IMR-90 (cell line): ENCODE measurements at regions not wholly inside any gene's neighbourhood (a gene's known extent, or its start where the extent isn't known, plus 50 kb on each side); places are given as distances from the start of the nearest gene placed in this dataset.

ENCODE experiments used
- ATAC-seq: fragments of 200-7000 bp; cut with Tn5 transposase; 2 replicates; pipeline ENCODE4 v1.9.1; 2020; ENCODE audit warnings: low read depth, mild to moderate bottlenecking, moderate library complexity
- BruUV-seq: library from RNA; stranded (reverse); fragments of 400-500 nt; replicated peaks from 2 replicates; lab custom pipeline; 2021; lab: Mats Ljungman, UMichigan
- CTCF ChIA-PET: fragments of 300-600 bp; formaldehyde crosslinking; extraction: SDS; loops from one replicate; lab custom pipeline; 2021; ENCODE audit warnings: antibody characterized with exemption; lab: Yijun Ruan, JAX
- POLR2A ChIA-PET: fragments of 300-600 bp; sonication (Branson Sonifier 250); formaldehyde crosslinking; loops from one replicate; lab custom pipeline; 2022; ENCODE audit warnings: antibody characterized with exemption; ENCODE audit not compliant: unreplicated experiment; lab: Charles Lee
- DNase-seq: peaks from one replicate; pipeline ENCODE4 v3.0.0; 2013
- H2AFZ ChIP-seq: replicated peaks from 2 replicates; pipeline ENCODE3; 2013; ENCODE audit warnings: low read length, mild to moderate bottlenecking; ENCODE audit not compliant: poor library complexity
- H2AK5ac ChIP-seq: 2 replicates; pipeline ENCODE4 v1.6.1; 2013; ENCODE audit warnings: low read depth, low read length, inconsistent platforms
- H2AK9ac ChIP-seq: replicated peaks from 2 replicates; pipeline ENCODE3; 2013; ENCODE audit warnings: mild to moderate bottlenecking, low read depth, low read length, moderate library complexity; ENCODE audit not compliant: poor library complexity
- H2BK120ac ChIP-seq: 2 replicates; pipeline ENCODE4 v1.6.1; 2013; ENCODE audit warnings: low read depth, low read length, inconsistent platforms
- H2BK15ac ChIP-seq: 3 replicates; pipeline ENCODE4 v1.6.1; 2013; ENCODE audit warnings: low read depth, low read length, inconsistent platforms
- H2BK20ac ChIP-seq: 2 replicates; pipeline ENCODE4 v1.6.1; 2013; ENCODE audit warnings: low read depth, mild to moderate bottlenecking, inconsistent platforms, low read length, moderate library complexity
- H2BK5ac ChIP-seq: 2 replicates; pipeline ENCODE4 v1.6.1; 2013; ENCODE audit warnings: mild to moderate bottlenecking, low read depth, low read length, inconsistent platforms; ENCODE audit not compliant: poor library complexity, severe bottlenecking
- H3K14ac ChIP-seq: replicated peaks from 2 replicates; pipeline ENCODE4 v1.6.1; 2013; ENCODE audit warnings: low read depth, low read length, inconsistent platforms
- H3K18ac ChIP-seq: 2 replicates; pipeline ENCODE4 v1.6.1; 2013; ENCODE audit warnings: low read depth, low read length, control low read depth
- H3K23ac ChIP-seq: 2 replicates; pipeline ENCODE4 v1.6.1; 2013; ENCODE audit warnings: low read depth, low read length, inconsistent platforms
- H3K27ac ChIP-seq: 2 replicates; pipeline ENCODE4 v1.5.1; 2013; ENCODE audit warnings: mild to moderate bottlenecking, control low read depth, low read length; ENCODE audit not compliant: insufficient read depth
- H3K27me3 ChIP-seq: 2 replicates; pipeline ENCODE4 v1.6.1; 2013; ENCODE audit warnings: low read length; ENCODE audit not compliant: control insufficient read depth, insufficient read depth
- H3K36me3 ChIP-seq: 2 replicates; pipeline ENCODE4 v1.6.1; 2013; ENCODE audit warnings: low read length, mixed read lengths; ENCODE audit not compliant: control insufficient read depth, insufficient read depth
- H3K4ac ChIP-seq: 2 replicates; pipeline ENCODE4 v1.6.1; 2013; ENCODE audit warnings: low read depth, low read length, inconsistent platforms
- H3K4me1 ChIP-seq: 2 replicates; pipeline ENCODE4 v1.6.1; 2013; ENCODE audit warnings: low read length, mixed read lengths; ENCODE audit not compliant: control insufficient read depth, insufficient read depth
- H3K4me2 ChIP-seq: 2 replicates; pipeline ENCODE4 v1.6.1; 2013; ENCODE audit warnings: low read depth, mild to moderate bottlenecking, control low read depth, low read length, moderate library complexity
- H3K4me3 ChIP-seq: 2 replicates; pipeline ENCODE4 v1.5.1; 2013; ENCODE audit warnings: low read depth, mild to moderate bottlenecking, control low read depth, low read length, moderate library complexity; ENCODE audit not compliant: insufficient read depth
- H3K56ac ChIP-seq: 2 replicates; pipeline ENCODE4 v1.6.1; 2013; ENCODE audit warnings: low read length, inconsistent platforms; ENCODE audit not compliant: insufficient read depth; ENCODE audit errors: extremely low read depth
- H3K79me1 ChIP-seq, 2 experiments: 2 replicates each; pipeline ENCODE4 v1.6.1; 2013; ENCODE audit warnings: low read length in 2 of 2, inconsistent platforms in 1 of 2, low read depth in 1 of 2
- H3K9ac ChIP-seq: 2 replicates; pipeline ENCODE4 v1.6.1; 2013; ENCODE audit warnings: low read depth, low read length, control low read depth
- H3K9me1 ChIP-seq: 2 replicates; pipeline ENCODE4 v1.6.1; 2013; ENCODE audit warnings: low read length, inconsistent platforms; ENCODE audit not compliant: insufficient read depth
- H3K9me3 ChIP-seq: 2 replicates; pipeline ENCODE4 v1.6.1; 2013; ENCODE audit warnings: low read length; ENCODE audit not compliant: control insufficient read depth, insufficient read depth
- H4K20me1 ChIP-seq: 2 replicates; pipeline ENCODE4 v1.6.1; 2013; ENCODE audit warnings: low read length, inconsistent platforms; ENCODE audit not compliant: insufficient read depth
- H4K5ac ChIP-seq: 2 replicates; pipeline ENCODE4 v1.6.1; 2013; ENCODE audit warnings: mild to moderate bottlenecking, low read depth, low read length, control low read depth
- H4K8ac ChIP-seq, 2 experiments: 2 replicates each; pipeline ENCODE4 v1.6.1; 2013; ENCODE audit warnings: low read depth in 2 of 2, low read length in 2 of 2, control low read depth in 1 of 2, inconsistent platforms in 1 of 2
- H4K91ac ChIP-seq: 2 replicates; pipeline ENCODE4 v1.6.1; 2013; ENCODE audit warnings: low read depth, low read length, inconsistent platforms; ENCODE audit not compliant: insufficient read depth
- CEBPB ChIP-seq: IDR thresholded peaks from 2 replicates; pipeline ENCODE4 v1.6.1; 2012; ENCODE audit warnings: low read depth, low read length, improper control_type of control experiment
- CHD1 ChIP-seq: IDR thresholded peaks from 2 replicates; pipeline ENCODE4 v1.6.1; 2012; ENCODE audit warnings: low read depth, low read length, improper control_type of control experiment
- MAFK ChIP-seq: IDR thresholded peaks from 2 replicates; pipeline ENCODE4 v1.6.1; 2012; ENCODE audit warnings: low read depth, low read length, improper control_type of control experiment
- MXI1 ChIP-seq: IDR thresholded peaks from 2 replicates; pipeline ENCODE4 v1.6.1; 2012; ENCODE audit warnings: low read depth, mild to moderate bottlenecking, low read length, moderate library complexity, borderline replicate concordance
- WGBS, 2 experiments: methylation state at CpG; one replicate each; pipeline versions ENCODE4 v1.1.5 to v1.1.7; 2013; ENCODE audit warnings: missing lambda C conversion rate in 2 of 2; ENCODE audit not compliant: insufficient read length in 1 of 2; ENCODE audit errors: extremely low coverage in 2 of 2; 5-methylcytosine and 5-hydroxymethylcytosine counted together
- dilution Hi-C: fragments of 300-500 bp; cut with HindIII; formaldehyde crosslinking; loops from one replicate; pipeline ENCODE4 v1.14.3; 2018; ENCODE audit warnings: low sequenced_read_pairs; ENCODE audit not compliant: unreplicated experiment
- in situ Hi-C: fragments of 300-500 bp; cut with MboI; formaldehyde crosslinking; loops from 3 replicates; pipeline ENCODE4 v1.14.3; 2019; ENCODE audit warnings: low sequenced_read_pairs, inconsistent platforms, mixed read lengths
- intact Hi-C: fragments of 100-400 bp; cut with micrococcal nuclease; formaldehyde crosslinking; loops from 2 replicates; pipeline ENCODE4 v1.10.0; 2022

DNA sequence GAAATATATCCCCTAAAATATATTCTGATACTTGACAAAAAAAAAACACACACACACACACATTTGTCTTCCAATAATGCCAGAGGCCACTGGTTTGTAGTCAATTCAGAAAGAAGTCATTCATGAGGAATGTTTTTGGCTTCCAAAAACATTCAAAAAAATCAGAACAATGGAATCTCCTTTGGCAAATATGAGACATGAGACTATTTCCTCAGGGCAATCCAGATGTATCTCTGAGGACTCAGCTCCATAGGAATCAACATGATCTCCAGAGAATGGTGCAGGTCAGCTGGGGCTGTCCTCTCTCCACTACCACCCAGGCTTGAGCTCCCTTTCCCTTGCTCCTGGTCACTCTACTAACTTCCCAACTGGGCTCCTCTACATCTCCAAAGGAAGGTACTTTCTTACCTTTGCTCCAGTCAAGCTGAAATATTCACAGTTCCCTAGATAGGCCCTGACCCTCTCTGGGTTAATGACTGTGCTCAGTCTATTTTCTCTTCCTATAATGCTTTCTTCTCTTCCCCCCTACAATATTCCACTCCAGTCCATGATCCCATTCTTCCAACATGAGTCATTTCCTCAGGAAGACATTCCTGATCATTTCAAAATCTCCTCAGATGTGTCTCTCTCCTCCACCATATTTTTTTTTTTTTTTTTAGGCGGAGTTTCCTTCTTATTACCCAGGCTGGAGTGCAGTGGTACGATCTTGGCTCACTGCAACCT is 145.3 kb downstream of the C1D start:
- H2AK5ac ChIP-seq, result peak overlapping the region; percentile 97
- TF ChIP-seq CEBPB (peak; percentile 39; the same call in 1 of the 2 replicates), MAFK (0 out of 2 replicates have a peak, but pooled peaks have one; percentile 6), MXI1 (no peak), CHD1 (no peak)
- H3K18ac ChIP-seq, result peak overlapping the region; percentile 85
- H3K4me3 ChIP-seq, result no peak overlapping the region
- H3K4me2 ChIP-seq, result peak overlapping the region; percentile 43; the same call in 1 of the 2 replicates
- peak overlapping the region; percentile 100 for H3K27ac ChIP-seq
- in situ Hi-C loops (no loop called here), intact Hi-C loops (no loop called here), dilution Hi-C loops (no loop called here)
- peak overlapping the region; percentile 98 for H3K4ac ChIP-seq
- H2AFZ ChIP-seq, result peak overlapping the region; percentile 89
- BruUV-seq, result no TSS peak
- H3K27me3 ChIP-seq, result no peaks in the 10 kb centered on the region
- no peaks in the 10 kb centered on the region for H3K9me3 ChIP-seq
- WGBS, 2 experiments, result no CpG with 5 or more reads among the region's 2 CpGs
- peak overlapping the region; percentile 99 for H3K23ac ChIP-seq
- H3K14ac ChIP-seq, result peak overlapping the region; percentile 99
- H2BK20ac ChIP-seq, result peak overlapping the region; percentile 99
- peak overlapping the region; percentile 83 to 99 for H4K8ac ChIP-seq
- peak overlapping the region; percentile 34; the same call in 1 of the 2 replicates for H3K9ac ChIP-seq
- H4K5ac ChIP-seq, result peak overlapping the region; percentile 79
- peak overlapping the region; percentile 98; the same call in 1 of the 3 replicates for H2BK15ac ChIP-seq
- peak; percentile 92 for DNase-seq
- peak overlapping the region; percentile 92 for H2AK9ac ChIP-seq
- H2BK5ac ChIP-seq, result peak overlapping the region; percentile 99
- H3K9me1 ChIP-seq, result peaks cover 7% of the 10 kb centered on the region
- ChIA-PET POLR2A (interaction anchor here (0.6 kb wide), 1 partner anchor 1884 kb away, joined by 3 read pairs; no protein-coding TSS in a partner anchor), CTCF (no interaction called here)
- no peaks in the 10 kb centered on the region for H3K36me3 ChIP-seq
- no peaks in the 10 kb centered on the region for H4K20me1 ChIP-seq
- H2BK120ac ChIP-seq, result peak overlapping the region; percentile 100
- H4K91ac ChIP-seq, result peak overlapping the region; percentile 99
- peaks cover 2% of the 10 kb centered on the region for H3K4me1 ChIP-seq
- no peaks in the 10 kb centered on the region for H3K79me1 ChIP-seq
- H3K56ac ChIP-seq, result peak overlapping the region; percentile 98
- ATAC-seq, result peak; percentile 86
